ENCODE measurements at regions not wholly inside any gene's neighbourhood (a gene's known extent, or its start where the extent isn't known, plus 50 kb on each side); places are given as distances from the start of the nearest gene placed in this dataset.
"Not testable (repeated sequence)": the region's sequence is repeated elsewhere in the genome, so short reads cannot be mapped to it uniquely, and the experiment has no call there.

GRCh38 chr5:174610968-174611367 lies 113.4 kb upstream of the MSX2 start:
- DNase-seq, result no peak

DNA sequence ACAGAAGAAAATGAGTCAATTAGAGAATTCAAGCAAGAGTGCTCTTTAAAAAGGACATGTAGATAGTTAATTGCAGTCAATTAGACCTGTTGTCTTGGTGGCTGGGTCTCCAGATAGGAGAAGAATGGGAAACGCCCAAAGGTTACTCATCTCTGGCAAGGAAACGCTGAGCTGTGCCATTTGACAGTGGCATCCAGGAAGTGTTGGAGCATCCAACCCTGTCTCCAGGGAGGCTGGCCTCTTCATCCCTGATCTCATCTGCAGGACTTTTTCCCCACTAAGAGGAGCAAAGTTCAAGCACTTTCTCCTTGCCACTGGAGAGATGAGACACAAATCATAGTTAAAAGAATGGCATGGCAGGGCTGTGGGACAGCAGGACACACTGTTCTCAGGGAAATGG lies 111.7 kb upstream of the MSX2 start:
- no peak for DNase-seq

- DNase-seq, result no peak
Observed at GRCh38 chr5:174614500-174615135, 109.8 kb upstream of the MSX2 start.

- no peak for DNase-seq
Observed at GRCh38 chr5:174616036-174616435, 108.3 kb upstream of the MSX2 start.

- no peak for DNase-seq
Observed at GRCh38 chr5:174617285-174617684, 107.1 kb upstream of the MSX2 start.

DNA sequence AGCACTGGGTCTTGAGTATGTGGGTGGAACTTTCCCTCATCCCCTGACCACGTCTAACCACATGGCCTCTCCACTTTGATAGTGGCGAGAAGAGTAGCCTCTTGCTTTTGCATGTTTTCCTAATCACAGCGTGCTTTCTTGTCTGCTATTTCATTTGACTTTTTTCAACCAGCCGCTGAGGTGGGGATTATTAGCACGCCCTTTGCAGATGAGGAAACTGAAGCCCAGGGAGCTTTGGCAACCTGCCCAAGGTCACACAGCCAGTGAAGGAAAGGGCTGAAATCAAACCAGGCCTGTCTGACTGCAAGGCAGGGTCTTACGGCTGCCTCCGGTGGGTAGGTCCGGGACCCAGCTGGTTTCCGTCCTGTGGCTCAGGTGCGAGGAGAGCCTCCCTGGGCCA lies 106.5 kb upstream of the MSX2 start:
- no peak for DNase-seq

GRCh38 chr5:174618589-174618988 lies 105.8 kb upstream of the MSX2 start:
- no peak for DNase-seq

DNA sequence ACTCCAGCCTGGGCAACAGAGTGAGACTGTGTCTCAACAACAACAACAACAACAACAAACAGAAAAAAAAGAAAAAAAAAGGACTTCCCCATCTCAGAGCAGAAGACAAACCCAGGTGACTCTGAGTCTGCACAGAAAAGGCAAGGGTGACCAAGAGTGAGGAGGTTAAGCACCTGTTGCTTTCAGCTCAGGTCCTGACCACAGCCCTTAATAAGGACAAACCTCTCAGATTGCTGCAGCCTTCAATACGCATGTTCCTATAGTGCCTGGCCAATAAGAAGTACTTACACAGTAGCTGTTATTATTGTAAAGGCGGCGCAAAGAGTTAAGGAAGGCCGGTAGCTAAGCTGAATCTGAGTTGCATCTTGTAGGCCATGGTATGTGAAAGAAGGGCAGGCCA lies 102.3 kb upstream of the MSX2 start:
- no peak for DNase-seq

- DNase-seq, result no peak
Observed at GRCh38 chr5:174623018-174623417, 101.4 kb upstream of the MSX2 start.

DNA sequence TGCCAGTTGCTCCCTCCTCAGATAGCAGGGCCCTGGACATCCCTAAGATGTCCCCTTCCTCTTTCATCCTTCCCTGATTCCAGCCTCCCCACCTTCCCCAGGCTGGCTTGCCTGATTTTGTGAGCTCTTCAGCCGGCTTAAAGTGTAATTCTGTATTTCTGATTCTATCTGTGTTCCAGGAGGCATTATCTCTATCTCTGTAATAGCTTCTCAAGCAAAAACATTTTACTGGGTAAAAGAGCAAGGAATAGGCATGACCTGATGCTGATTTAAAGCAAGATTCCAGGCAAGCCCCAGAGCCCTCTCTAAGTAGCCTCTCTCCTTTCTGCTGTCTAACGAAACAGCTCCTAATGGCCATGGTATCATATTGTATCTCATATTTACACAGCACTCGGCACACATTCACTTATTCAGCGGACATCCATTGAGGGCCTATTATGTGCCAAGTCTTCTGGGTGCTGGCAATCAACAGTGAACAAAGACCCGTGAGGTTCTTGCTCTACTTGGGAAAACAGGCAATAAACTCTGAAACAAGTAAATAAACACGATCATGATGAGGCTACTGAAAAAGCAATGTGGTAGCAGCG lies 100.9 kb upstream of the MSX2 start:
- DNase-seq, result no peak

DNA sequence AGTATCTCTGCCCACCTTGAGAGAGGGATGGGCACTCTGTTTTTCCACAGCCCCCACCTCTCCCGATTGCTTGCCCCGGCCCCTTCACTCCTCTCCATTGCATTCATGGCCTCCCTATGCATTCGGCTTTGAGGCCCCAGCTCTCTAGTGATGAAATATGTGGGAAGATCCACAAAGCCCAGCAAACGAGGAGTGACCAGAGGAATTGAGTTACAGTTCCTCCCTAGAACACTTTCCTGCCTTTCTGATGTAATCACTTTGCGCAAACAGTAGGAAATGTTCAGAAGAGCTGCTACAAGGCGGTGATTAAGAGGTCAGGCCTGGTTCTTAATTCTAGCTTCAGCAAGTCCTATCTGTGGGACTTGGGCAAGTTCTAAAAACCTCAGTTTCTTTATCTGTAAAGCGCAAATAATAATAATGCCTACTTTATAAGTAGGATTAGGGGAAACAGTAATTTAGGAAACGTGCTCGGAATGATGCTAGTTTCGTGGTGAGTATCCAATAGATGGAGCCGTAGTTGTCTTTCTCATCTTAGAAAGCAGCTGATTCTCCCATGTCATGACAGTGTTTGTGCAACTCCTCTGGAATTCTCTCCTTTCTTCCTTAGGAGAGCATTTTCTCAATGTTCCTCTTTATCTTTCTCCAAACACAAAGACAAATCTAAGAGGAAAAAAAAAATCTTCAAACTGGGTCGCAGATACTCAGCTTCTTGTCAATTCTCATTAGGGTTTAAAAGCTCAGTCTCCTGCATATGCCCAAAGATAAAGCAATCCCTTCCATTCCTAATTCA lies 99.5 kb upstream of the MSX2 start:
- no peak for DNase-seq

- no peak for DNase-seq
Observed at GRCh38 chr5:174625591-174626350, 98.6 kb upstream of the MSX2 start.

DNA sequence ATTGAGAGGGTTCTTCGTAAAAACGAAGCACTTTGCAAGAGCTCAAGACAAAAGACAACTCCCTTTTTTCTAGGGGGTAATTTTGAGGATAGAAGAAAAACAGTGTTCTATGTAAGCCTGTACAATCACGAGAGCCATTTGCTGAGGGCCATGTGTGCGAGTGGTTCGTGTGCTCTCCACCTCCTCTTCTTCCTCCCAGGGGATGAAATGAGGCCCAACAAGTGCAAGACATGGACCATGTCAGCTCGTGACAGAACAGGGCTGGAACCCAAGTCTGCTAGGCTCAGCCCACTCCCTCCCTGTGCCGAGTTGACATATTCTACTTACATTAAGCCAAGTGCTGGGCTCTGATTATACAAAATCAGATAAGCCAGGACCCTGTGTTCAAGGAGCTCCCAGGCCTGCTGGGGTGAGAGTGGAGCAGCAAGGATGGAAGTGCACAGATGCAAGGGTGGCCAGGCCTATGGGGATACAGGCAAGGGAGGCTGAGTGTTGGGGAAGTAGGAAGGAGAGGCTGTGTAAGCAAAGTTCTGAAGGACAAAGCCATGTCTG lies 97.9 kb upstream of the MSX2 start:
- no peak for DNase-seq

DNA sequence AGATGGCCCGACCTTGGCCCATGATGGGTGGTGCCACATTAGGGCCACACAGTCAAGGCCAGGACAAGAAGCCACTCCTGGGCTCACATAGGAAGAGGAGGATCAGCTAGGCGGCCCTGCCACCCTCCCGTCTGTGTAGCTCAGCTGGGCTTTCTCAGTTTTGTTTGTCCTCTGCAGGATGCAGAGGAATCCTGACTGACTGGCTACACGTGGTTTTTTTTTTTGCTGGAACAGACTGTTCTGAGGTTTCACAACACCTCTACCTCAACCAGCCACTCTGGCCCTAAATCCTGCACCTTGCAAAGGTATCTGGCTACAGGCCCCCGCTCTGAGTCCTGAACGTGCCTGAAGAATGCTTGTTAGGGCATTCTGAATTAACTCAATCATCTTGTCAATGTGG lies 88.3 kb upstream of the MSX2 start:
- no peak for DNase-seq

DNA sequence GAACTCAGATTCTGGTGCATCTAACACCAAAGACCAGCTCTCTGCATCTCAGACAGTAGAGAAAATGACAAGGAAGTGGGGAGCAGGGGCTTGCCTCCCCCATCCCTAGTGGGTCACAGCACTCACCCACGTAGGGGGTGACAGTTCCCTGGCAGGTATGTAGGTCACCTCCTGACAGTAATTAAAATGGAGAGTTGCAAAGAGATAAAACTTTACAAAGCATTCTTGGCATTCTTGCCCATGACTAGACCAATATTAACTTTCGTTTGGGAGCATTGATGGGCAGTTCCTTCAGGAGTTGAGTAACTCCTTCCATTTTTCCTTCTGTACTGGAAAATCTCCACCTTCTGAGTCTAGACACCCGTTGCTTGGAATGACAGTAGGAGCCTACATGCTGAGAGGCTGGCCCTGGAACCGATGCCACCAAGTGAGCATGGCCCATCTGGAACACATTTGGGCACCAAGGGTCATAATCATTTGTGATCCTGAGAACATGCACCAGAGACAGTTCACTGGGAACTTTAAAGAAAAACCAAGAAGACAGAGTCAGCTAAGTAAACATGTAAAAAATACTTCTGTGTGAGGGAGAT lies 81.5 kb upstream of the MSX2 start:
- no peak for DNase-seq

GRCh38 chr5:174644436-174644835 lies 79.9 kb upstream of the MSX2 start:
- no peak for DNase-seq

- DNase-seq, result no peak
Observed at GRCh38 chr5:174644923-174645322, 79.5 kb upstream of the MSX2 start.

DNA sequence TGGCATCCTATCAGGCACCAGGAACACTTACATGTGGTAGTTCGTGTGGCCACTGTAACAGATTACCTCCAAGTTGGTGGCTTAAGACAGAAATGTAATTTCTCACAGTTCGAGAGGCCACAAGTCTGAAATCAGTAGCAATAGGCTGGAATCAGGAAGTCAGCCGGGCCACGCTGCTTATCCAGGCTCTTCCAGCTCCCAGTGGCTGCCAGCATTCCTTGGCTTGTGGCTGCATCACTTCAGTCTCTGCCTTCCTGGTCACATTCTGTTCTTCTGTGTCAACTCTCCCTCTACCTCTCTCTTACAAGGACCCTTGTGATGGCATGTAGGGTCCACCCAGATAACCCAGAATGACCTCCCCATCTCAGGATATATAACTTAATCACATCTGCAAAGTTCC lies 78.7 kb upstream of the MSX2 start:
- no peak for DNase-seq

GRCh38 chr5:174648618-174649017 lies 75.8 kb upstream of the MSX2 start:
- not testable (repeated sequence) for DNase-seq

- DNase-seq, result no peak
Observed at GRCh38 chr5:174649391-174649790, 75.0 kb upstream of the MSX2 start.

DNA sequence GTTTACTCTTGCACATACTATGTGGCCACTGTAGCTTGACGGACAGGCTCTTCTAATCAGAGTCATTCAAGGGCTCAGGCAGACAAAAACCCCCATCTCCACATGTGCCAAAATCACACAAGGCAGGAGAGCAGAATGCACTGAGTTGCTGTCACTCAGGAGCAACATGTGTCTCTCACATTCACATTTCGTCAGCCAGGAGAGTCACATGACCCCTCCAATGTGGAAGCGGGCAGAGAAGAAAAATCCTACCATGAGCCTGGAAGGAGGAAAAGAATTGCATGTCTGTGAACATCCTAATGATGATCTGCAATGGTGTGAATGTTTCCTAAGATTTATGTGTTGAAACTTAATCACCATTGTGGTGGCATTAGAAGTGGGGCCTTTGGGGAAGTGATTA lies 69.9 kb upstream of the MSX2 start:
- DNase-seq, result no peak

DNA sequence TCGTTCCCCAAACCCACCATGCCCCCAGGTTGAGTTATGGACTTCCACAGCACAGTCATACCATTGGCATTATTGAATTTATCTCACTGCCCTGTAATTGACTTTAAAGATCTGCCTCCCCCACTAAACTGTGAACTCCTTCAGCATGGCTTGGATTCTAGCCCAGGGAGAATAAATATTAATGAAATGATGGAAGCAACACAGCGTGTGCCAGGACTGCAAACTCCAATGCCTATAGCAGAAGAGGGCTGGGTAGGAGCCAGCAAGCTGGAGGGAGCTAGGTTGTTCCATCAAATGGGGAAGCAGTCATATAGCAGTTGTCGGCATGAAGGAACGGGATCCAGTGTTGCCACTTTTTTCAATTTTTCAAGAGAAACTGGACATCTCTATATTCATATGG lies 69.0 kb upstream of the MSX2 start:
- DNase-seq, result no peak

Measured in NCI-H446 (cell line).